HEK293 (cell line): ENCODE measurements at regions not wholly inside any gene's neighbourhood (a gene's known extent, or its start where the extent isn't known, plus 50 kb on each side); places are given as distances from the start of the nearest gene placed in this dataset.

ENCODE experiments used
- CTCF ChIA-PET: fragments of 350-600 bp; formaldehyde crosslinking; extraction: SDS; loops from one replicate; lab custom pipeline; 2021; ENCODE audit warnings: antibody characterized with exemption; lab: Yijun Ruan, JAX
- POLR2A ChIA-PET: fragments of 300-600 bp; formaldehyde crosslinking; extraction: SDS; loops from one replicate; lab custom pipeline; 2020; ENCODE audit warnings: antibody characterized with exemption, inconsistent platforms; lab: Yijun Ruan, JAX
- H3K27ac ChIP-seq: fragments of 200-500 bp; sonication (Bioruptor generic); 2 replicates; pipeline ENCODE4 v1.5.1; 2014; ENCODE audit warnings: low read depth, low read length, control low read depth, inconsistent platforms; ENCODE audit errors: extremely low read depth
- H3K36me3 ChIP-seq, 2 experiments: fragments of 200-500 bp in 1 of 2; sonication (Bioruptor generic) in 1 of 2; 1 replicate in 1 of 2; 2 replicates in 1 of 2; pipeline ENCODE4 v1.5.1; 2014 to 2017; ENCODE audit warnings: inconsistent platforms in 2 of 2, low read length in 2 of 2; ENCODE audit not compliant: control insufficient read depth in 2 of 2, insufficient read depth in 1 of 2
- H3K4me1 ChIP-seq: fragments of 200-500 bp; sonication (Bioruptor generic); 2 replicates; pipeline ENCODE4 v1.5.1; 2014; ENCODE audit warnings: mild to moderate bottlenecking, low read length, inconsistent platforms; ENCODE audit not compliant: control insufficient read depth, insufficient read depth
- H3K4me3 ChIP-seq: 2 replicates; pipeline ENCODE4 v1.5.1; 2011; ENCODE audit warnings: low read depth, mild to moderate bottlenecking, control low read depth, low read length, moderate library complexity
- H3K9me3 ChIP-seq: fragments of 200-500 bp; sonication (Bioruptor generic); 2 replicates; pipeline ENCODE4 v1.5.1; 2014; ENCODE audit warnings: low read depth, low read length, inconsistent platforms; ENCODE audit not compliant: control insufficient read depth, insufficient read depth
- GLIS2 ChIP-seq: fragments of 450-650 bp; formaldehyde crosslinking; IDR thresholded peaks from 2 replicates; pipeline ENCODE4 v1.5.1; 2016; ENCODE audit warnings: missing biosample characterization, missing genetic modification characterization
- MEIS1 ChIP-seq: sonication (generic); formaldehyde crosslinking; IDR thresholded peaks from 2 replicates; pipeline ENCODE4 v1.8.1; 2022; ENCODE audit warnings: missing genetic modification reagents, mild to moderate bottlenecking, borderline replicate concordance
- OSR2 ChIP-seq: fragments of 450-650 bp; formaldehyde crosslinking; IDR thresholded peaks from 2 replicates; pipeline ENCODE4 v1.5.1; 2016; ENCODE audit warnings: missing biosample characterization, missing genetic modification characterization
- PRDM1 ChIP-seq: fragments of 450-650 bp; formaldehyde crosslinking; IDR thresholded peaks from 2 replicates; pipeline ENCODE4; 2016; ENCODE audit warnings: missing biosample characterization, missing genetic modification characterization
- SCRT2 ChIP-seq: fragments of 450-650 bp; formaldehyde crosslinking; IDR thresholded peaks from 2 replicates; pipeline ENCODE4 v1.5.1; 2016; ENCODE audit warnings: missing biosample characterization, missing genetic modification characterization
- TRIM28 ChIP-seq: IDR thresholded peaks from 2 replicates; pipeline ENCODE4 v1.6.1; 2011; ENCODE audit warnings: low read length, control low read depth, borderline replicate concordance
- WT1 ChIP-seq: fragments of 450-650 bp; formaldehyde crosslinking; IDR thresholded peaks from 2 replicates; pipeline ENCODE4 v1.5.1; 2016; ENCODE audit warnings: missing biosample characterization, missing genetic modification characterization
- ZNF157 ChIP-seq: fragments of 450-650 bp; formaldehyde crosslinking; IDR thresholded peaks from 2 replicates; pipeline ENCODE4 v1.5.1; 2016; ENCODE audit warnings: missing biosample characterization, missing genetic modification characterization
- ZNF19 ChIP-seq: fragments of 450-650 bp; formaldehyde crosslinking; IDR thresholded peaks from 2 replicates; pipeline ENCODE4; 2016; ENCODE audit warnings: missing biosample characterization, missing genetic modification characterization, low read depth
- ZNF202 ChIP-seq: fragments of 450-650 bp; formaldehyde crosslinking; IDR thresholded peaks from 2 replicates; pipeline ENCODE4 v1.5.1; 2016; ENCODE audit warnings: missing biosample characterization, missing genetic modification characterization, borderline replicate concordance
- ZNF292 ChIP-seq: fragments of 450-650 bp; formaldehyde crosslinking; IDR thresholded peaks from 2 replicates; pipeline ENCODE4 v1.5.1; 2016; ENCODE audit warnings: low read depth, missing biosample characterization, missing genetic modification characterization, borderline replicate concordance
- ZNF335 ChIP-seq: fragments of 450-650 bp; formaldehyde crosslinking; conservative IDR thresholded peaks from 2 replicates; pipeline ENCODE4 v1.5.1; 2016; ENCODE audit warnings: missing biosample characterization, missing genetic modification characterization
- ZNF350 ChIP-seq: fragments of 450-650 bp; formaldehyde crosslinking; IDR thresholded peaks from 2 replicates; pipeline ENCODE4 v1.5.0; 2017; ENCODE audit warnings: missing biosample characterization, mild to moderate bottlenecking, missing genetic modification characterization
- ZNF404 ChIP-seq: fragments of 450-650 bp; formaldehyde crosslinking; IDR thresholded peaks from 2 replicates; pipeline ENCODE4 v1.5.1; 2017; ENCODE audit warnings: missing biosample characterization, missing genetic modification characterization
- ZNF416 ChIP-seq: fragments of 450-650 bp; formaldehyde crosslinking; IDR thresholded peaks from 2 replicates; pipeline ENCODE4 v1.5.1; 2016; ENCODE audit warnings: missing biosample characterization, missing genetic modification characterization
- ZNF433 ChIP-seq: fragments of 450-650 bp; formaldehyde crosslinking; IDR thresholded peaks from 2 replicates; pipeline ENCODE4 v1.5.1; 2016; ENCODE audit warnings: missing biosample characterization, missing genetic modification characterization, low read depth
- ZNF514 ChIP-seq: fragments of 450-650 bp; formaldehyde crosslinking; IDR thresholded peaks from 2 replicates; pipeline ENCODE4 v1.5.1; 2016; ENCODE audit warnings: missing biosample characterization, missing genetic modification characterization
- ZNF560 ChIP-seq: fragments of 450-650 bp; formaldehyde crosslinking; IDR thresholded peaks from 2 replicates; pipeline ENCODE4 v1.5.1; 2017; ENCODE audit warnings: missing biosample characterization, missing genetic modification characterization, borderline replicate concordance
- ZNF585B ChIP-seq: fragments of 450-650 bp; formaldehyde crosslinking; IDR thresholded peaks from 2 replicates; pipeline ENCODE4 v1.5.1; 2016; ENCODE audit warnings: missing biosample characterization, missing genetic modification characterization
- ZNF629 ChIP-seq: fragments of 450-650 bp; formaldehyde crosslinking; IDR thresholded peaks from 2 replicates; pipeline ENCODE4 v1.5.1; 2017; ENCODE audit warnings: missing biosample characterization, missing genetic modification characterization
- ZNF670 ChIP-seq: fragments of 450-650 bp; formaldehyde crosslinking; IDR thresholded peaks from 2 replicates; pipeline ENCODE4 v1.5.1; 2016; ENCODE audit warnings: missing biosample characterization, missing genetic modification characterization, low read depth
- TF ChIP-seq, protein P1 (sequence below): fragments of 450-650 bp; formaldehyde crosslinking; IDR thresholded peaks from 2 replicates; pipeline ENCODE4 v1.5.1; 2016; ENCODE audit warnings: missing biosample characterization, missing genetic modification characterization
- TF ChIP-seq, protein P2 (sequence below): fragments of 450-650 bp; formaldehyde crosslinking; IDR thresholded peaks from 2 replicates; pipeline ENCODE4 v1.5.1; 2016; ENCODE audit warnings: missing biosample characterization, missing genetic modification characterization
- TF ChIP-seq, protein P3 (sequence below): fragments of 450-650 bp; formaldehyde crosslinking; IDR thresholded peaks from 2 replicates; pipeline ENCODE4 v1.5.1; 2016; ENCODE audit warnings: missing biosample characterization, missing genetic modification characterization
- TF ChIP-seq, protein P4 (sequence below): fragments of 450-650 bp; formaldehyde crosslinking; IDR thresholded peaks from 2 replicates; pipeline ENCODE4 v1.5.1; 2016; ENCODE audit warnings: missing biosample characterization, missing genetic modification characterization

DNA sequence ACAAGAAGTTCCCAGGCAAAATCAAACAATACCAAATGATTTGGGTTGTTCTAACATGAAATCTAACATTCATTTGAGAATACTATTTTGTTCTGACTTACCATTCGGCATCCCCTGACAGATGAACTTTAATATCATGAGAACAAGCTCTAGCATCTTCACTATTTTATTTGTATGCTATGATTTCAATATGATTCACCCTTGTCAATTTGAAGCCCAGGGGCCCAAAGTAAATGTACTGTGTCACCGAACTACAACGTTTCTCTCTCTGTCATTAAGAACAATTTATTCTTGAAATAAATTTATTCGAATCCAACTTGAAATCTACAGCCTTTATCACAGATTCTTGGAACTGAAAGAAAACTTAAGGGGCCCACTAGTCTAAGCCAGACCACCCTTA, 146.2 kb upstream of the RASSF8 start:
- no peaks in the 10 kb centered on the region for H3K9me3 ChIP-seq
- CTCF ChIA-PET: interaction anchor here (0.6 to 0.9 kb wide), 2 partner anchors 151 to 862 kb away, joined by 3 read pairs; no protein-coding TSS in a partner anchor
- H3K27ac ChIP-seq: no peak overlapping the region
- H3K4me1 ChIP-seq: peaks cover 15% of the 10 kb centered on the region
- POLR2A ChIA-PET: no interaction called here
- no peaks in the 10 kb centered on the region for H3K36me3 ChIP-seq
- H3K4me3 ChIP-seq: no peak overlapping the region
- TF ChIP-seq ZNF585B (tag by site-specific recombination) (no peak), ZNF157 (tag by site-specific recombination) (no peak), ZNF19 (tag by site-specific recombination) (no peak), ZNF416 (tag by site-specific recombination) (no peak), ZNF335 (0 out of 2 replicates have a peak, but pooled peaks have one; percentile 6), ZNF560 (tag by site-specific recombination) (no peak), OSR2 (tag by site-specific recombination) (no peak)
- TF ChIP-seq, protein P1, sequence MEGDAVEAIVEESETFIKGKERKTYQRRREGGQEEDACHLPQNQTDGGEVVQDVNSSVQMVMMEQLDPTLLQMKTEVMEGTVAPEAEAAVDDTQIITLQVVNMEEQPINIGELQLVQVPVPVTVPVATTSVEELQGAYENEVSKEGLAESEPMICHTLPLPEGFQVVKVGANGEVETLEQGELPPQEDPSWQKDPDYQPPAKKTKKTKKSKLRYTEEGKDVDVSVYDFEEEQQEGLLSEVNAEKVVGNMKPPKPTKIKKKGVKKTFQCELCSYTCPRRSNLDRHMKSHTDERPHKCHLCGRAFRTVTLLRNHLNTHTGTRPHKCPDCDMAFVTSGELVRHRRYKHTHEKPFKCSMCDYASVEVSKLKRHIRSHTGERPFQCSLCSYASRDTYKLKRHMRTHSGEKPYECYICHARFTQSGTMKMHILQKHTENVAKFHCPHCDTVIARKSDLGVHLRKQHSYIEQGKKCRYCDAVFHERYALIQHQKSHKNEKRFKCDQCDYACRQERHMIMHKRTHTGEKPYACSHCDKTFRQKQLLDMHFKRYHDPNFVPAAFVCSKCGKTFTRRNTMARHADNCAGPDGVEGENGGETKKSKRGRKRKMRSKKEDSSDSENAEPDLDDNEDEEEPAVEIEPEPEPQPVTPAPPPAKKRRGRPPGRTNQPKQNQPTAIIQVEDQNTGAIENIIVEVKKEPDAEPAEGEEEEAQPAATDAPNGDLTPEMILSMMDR (tag by site-specific recombination): no peak

DNA sequence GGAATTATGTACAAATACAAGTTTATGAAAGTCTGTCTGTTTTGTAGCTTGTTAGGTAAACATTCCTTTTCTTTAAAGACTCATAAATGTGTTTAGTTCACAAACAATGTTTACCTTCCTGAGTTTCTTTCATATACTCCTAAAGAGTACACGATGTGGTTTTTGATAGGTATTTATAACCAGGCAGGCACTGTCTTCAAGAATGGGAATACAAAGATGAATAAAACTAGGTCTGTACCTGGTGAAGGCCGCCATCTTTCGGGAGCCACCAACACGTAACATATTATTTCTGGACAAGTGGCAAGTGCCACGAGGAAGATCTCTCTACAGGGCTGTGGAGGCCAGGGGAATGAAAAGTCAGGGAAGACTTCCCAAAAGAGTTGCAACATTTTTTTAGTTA, 144.6 kb upstream of the RASSF8 start:
- POLR2A ChIA-PET: no interaction called here
- no peak for TF ChIP-seq MEIS1 (CRISPR knock-in tag)
- TF ChIP-seq ZNF670 (tag by site-specific recombination): no peak
- TF ChIP-seq GLIS2 (tag by site-specific recombination): no peak
- no peak for TF ChIP-seq WT1 (tag by site-specific recombination)
- TF ChIP-seq PRDM1: no peak
- TF ChIP-seq ZNF292 (tag by site-specific recombination): no peak
- no peak for TF ChIP-seq ZNF350 (tag by site-specific recombination)
- TF ChIP-seq, protein P2, sequence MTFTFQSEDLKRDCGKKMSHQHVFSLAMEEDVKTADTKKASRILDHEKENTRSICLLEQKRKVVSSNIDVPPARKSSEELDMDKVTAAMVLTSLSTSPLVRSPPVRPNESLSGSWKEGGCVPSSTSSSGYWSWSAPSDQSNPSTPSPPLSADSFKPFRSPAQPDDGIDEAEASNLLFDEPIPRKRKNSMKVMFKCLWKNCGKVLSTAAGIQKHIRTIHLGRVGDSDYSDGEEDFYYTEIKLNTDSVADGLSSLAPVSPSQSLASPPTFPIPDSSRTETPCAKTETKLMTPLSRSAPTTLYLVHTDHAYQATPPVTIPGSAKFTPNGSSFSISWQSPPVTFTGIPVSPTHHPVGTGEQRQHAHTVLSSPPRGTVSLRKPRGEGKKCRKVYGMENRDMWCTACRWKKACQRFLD (tag by site-specific recombination): no peak
- TF ChIP-seq SCRT2 (tag by site-specific recombination): no peak
- TF ChIP-seq ZNF433 (tag by site-specific recombination): no peak
- TF ChIP-seq, protein P3, sequence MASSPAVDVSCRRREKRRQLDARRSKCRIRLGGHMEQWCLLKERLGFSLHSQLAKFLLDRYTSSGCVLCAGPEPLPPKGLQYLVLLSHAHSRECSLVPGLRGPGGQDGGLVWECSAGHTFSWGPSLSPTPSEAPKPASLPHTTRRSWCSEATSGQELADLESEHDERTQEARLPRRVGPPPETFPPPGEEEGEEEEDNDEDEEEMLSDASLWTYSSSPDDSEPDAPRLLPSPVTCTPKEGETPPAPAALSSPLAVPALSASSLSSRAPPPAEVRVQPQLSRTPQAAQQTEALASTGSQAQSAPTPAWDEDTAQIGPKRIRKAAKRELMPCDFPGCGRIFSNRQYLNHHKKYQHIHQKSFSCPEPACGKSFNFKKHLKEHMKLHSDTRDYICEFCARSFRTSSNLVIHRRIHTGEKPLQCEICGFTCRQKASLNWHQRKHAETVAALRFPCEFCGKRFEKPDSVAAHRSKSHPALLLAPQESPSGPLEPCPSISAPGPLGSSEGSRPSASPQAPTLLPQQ (tag by site-specific recombination): no peak
- no peak for TF ChIP-seq ZNF202
- TF ChIP-seq TRIM28: no peak
- TF ChIP-seq ZNF514 (tag by site-specific recombination): no peak
- no peak for TF ChIP-seq ZNF404 (tag by site-specific recombination)
- TF ChIP-seq, protein P4, sequence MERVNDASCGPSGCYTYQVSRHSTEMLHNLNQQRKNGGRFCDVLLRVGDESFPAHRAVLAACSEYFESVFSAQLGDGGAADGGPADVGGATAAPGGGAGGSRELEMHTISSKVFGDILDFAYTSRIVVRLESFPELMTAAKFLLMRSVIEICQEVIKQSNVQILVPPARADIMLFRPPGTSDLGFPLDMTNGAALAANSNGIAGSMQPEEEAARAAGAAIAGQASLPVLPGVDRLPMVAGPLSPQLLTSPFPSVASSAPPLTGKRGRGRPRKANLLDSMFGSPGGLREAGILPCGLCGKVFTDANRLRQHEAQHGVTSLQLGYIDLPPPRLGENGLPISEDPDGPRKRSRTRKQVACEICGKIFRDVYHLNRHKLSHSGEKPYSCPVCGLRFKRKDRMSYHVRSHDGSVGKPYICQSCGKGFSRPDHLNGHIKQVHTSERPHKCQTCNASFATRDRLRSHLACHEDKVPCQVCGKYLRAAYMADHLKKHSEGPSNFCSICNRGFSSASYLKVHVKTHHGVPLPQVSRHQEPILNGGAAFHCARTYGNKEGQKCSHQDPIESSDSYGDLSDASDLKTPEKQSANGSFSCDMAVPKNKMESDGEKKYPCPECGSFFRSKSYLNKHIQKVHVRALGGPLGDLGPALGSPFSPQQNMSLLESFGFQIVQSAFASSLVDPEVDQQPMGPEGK: no peak
- TF ChIP-seq ZNF629 (tag by site-specific recombination): no peak
- TF ChIP-seq, all 188 proteins: peak for 0

More for the DNA sequence above, 144.6 kb upstream of the RASSF8 start:
- Histone ChIP-seq H3K27ac (no peak overlapping the region), H3K4me3 (no peak overlapping the region), H3K9me3 (no peaks in the 10 kb centered on the region), H3K4me1 (peaks cover 15% of the 10 kb centered on the region), H3K36me3 (no peaks in the 10 kb centered on the region)
- CTCF ChIA-PET: interaction anchor here (0.6 kb wide), 1 partner anchor 180 kb away, joined by 3 read pairs; no protein-coding TSS in a partner anchor
